GM13977 (cell line): ENCODE measurements at regions not wholly inside any gene's neighbourhood (a gene's known extent, or its start where the extent isn't known, plus 50 kb on each side); places are given as distances from the start of the nearest gene placed in this dataset.
"Not testable (repeated sequence)": the region's sequence is repeated elsewhere in the genome, so short reads cannot be mapped to it uniquely, and the experiment has no call there.

Experiments used
- DNase-seq: peaks from one replicate; pipeline ENCODE4 v3.0.0; 2012; ENCODE audit warnings: low spot score
- CTCF ChIP-seq: IDR thresholded peaks from 2 replicates; pipeline ENCODE4 v1.5.1; 2012; ENCODE audit warnings: mild to moderate bottlenecking, control low read depth; ENCODE audit not compliant: insufficient read depth; ENCODE audit errors: extremely low read depth, missing control alignments
- in situ Hi-C: fragments of 300-500 bp; cut with MboI; formaldehyde crosslinking; loops from one replicate; pipeline ENCODE4 v1.12.0; 2022; ENCODE audit warnings: low sequenced_read_pairs, low pct_unique_long_range_greater_than_20kb, mixed read lengths, inconsistent platforms; ENCODE audit not compliant: unreplicated experiment

GRCh38 chr7:149655784-149656183 is 117.6 kb downstream of the ZNF467 start:
- TF ChIP-seq CTCF = no peak
- in situ Hi-C loops = no loop called here
- no peak for DNase-seq

- in situ Hi-C loops = no loop called here
- no peak for TF ChIP-seq CTCF
- DNase-seq = no peak
Measured at GRCh38 chr7:149654588-149654987, 118.8 kb downstream of the ZNF467 start.

GRCh38 chr7:149650190-149650589 is 123.2 kb downstream of the ZNF467 start:
- DNase-seq, in situ Hi-C loops: not testable (repeated sequence)

- DNase-seq = no peak
- in situ Hi-C loops = no loop called here
- TF ChIP-seq CTCF = no peak
Measured at GRCh38 chr7:149644754-149645153, 128.6 kb downstream of the ZNF467 start.

GRCh38 chr7:149642589-149642988 is 130.8 kb downstream of the ZNF467 start:
- TF ChIP-seq CTCF = no peak
- DNase-seq = no peak
- in situ Hi-C loops = no loop called here

DNA sequence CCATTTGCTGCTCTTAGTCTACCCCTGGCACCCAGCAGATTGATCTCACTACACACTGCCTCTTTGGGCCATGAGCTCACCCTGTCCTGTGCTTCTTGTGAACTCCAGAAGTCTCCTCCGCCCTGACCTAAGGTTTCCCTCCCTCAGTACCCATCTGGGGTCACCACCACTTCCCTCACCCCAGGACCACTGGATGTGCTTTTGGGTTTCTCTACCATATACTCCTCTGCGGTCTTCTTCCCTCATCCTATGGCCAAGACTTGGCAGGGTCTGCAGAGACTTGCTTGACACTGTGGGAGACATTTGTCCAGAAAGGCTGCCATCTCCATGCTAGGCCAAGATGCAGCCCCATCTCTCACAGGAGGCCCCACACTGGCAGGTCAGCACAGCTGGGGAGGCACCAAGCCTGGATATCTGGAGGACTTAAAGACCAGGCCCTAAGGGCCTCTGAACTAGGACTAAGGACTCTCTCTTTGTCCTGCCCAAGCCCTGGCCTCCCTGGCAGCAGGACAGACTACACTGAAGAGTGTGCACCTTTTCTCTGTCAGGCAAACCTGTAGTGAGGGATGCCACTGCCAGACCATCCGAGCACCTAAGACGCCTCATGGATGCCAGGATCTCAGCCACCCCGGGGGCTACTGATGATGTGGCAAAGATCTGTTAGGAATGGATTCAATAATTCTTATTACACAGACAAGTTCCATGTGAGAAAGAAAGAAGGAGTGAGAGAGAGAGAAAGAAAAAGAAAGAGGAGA is 134.6 kb downstream of the ZNF467 start:
- no peak for TF ChIP-seq CTCF
- no peak for DNase-seq
- in situ Hi-C loops = no loop called here

- no peak for DNase-seq
- no peak for TF ChIP-seq CTCF
- in situ Hi-C loops = no loop called here
Measured at GRCh38 chr7:149637911-149638565, 135.3 kb downstream of the ZNF467 start.
